MG63 (cell line): ENCODE measurements at regions not wholly inside any gene's neighbourhood (a gene's known extent, or its start where the extent isn't known, plus 50 kb on each side); places are given as distances from the start of the nearest gene placed in this dataset.
"Not testable (repeated sequence)": the region's sequence is repeated elsewhere in the genome, so short reads cannot be mapped to it uniquely, and the experiment has no call there.

Experiments
- DNase-seq: peaks from one replicate; pipeline ENCODE4 v3.0.0-alpha.2; 2020
- H3K27me3 ChIP-seq: fragments of 250-450 bp; sonication (Bioruptor Pico); 2 replicates; pipeline ENCODE4 v1.5.1; 2020; ENCODE audit warnings: mild to moderate bottlenecking, moderate library complexity
- H3K36me3 ChIP-seq: fragments of 250-450 bp; sonication (Bioruptor Pico); 2 replicates; pipeline ENCODE4 v1.5.1; 2020; ENCODE audit warnings: mild to moderate bottlenecking, moderate library complexity
- H3K4me3 ChIP-seq: fragments of 250-450 bp; sonication (Bioruptor Pico); 2 replicates; pipeline ENCODE4 v1.5.1; 2020; ENCODE audit warnings: mild to moderate bottlenecking, moderate library complexity
- H3K9me3 ChIP-seq: fragments of 250-450 bp; sonication (Bioruptor Pico); 2 replicates; pipeline ENCODE4 v1.5.1; 2020; ENCODE audit warnings: mild to moderate bottlenecking, moderate library complexity

DNA sequence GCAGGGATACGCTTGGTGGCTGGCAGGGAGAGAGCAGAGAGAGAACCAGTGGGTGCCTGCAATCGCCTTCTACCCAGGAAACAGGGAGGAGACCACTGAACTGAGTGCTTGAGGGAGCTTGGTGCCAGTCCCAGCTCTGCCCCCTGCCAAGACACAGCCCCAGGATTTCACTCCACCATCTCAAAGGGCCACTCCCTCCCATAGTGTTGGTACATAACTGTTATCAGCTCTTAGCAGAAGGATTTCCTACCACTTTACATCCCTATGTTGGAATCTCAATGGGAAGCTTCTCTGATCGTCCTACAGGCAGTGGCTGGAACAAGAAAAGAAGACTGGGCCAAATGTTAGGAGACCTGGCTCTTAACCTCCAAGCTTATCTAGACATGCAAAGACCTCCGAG is 157.4 kb upstream of the FOXN3 start:
- no peaks in the 10 kb centered on the region for H3K36me3 ChIP-seq
- no peaks in the 10 kb centered on the region for H3K27me3 ChIP-seq
- DNase-seq, result no peak
- H3K9me3 ChIP-seq, result no peaks in the 10 kb centered on the region
- H3K4me3 ChIP-seq, result no peak overlapping the region

DNA sequence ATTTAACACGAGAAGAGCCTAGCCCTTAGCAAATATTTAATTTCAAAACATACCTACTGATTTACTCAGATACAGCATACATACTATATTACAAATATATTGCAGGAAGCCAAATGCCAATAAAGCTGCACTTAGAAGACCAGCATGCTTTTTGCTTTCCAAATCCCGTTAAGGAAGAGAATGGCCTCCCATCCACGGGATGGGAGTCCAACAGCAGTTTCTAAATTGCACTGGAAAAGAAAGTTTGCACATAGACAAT is 156.3 kb upstream of the FOXN3 start:
- Histone ChIP-seq H3K4me3 (no peak overlapping the region), H3K27me3 (no peaks in the 10 kb centered on the region)
- no peak for DNase-seq

DNA sequence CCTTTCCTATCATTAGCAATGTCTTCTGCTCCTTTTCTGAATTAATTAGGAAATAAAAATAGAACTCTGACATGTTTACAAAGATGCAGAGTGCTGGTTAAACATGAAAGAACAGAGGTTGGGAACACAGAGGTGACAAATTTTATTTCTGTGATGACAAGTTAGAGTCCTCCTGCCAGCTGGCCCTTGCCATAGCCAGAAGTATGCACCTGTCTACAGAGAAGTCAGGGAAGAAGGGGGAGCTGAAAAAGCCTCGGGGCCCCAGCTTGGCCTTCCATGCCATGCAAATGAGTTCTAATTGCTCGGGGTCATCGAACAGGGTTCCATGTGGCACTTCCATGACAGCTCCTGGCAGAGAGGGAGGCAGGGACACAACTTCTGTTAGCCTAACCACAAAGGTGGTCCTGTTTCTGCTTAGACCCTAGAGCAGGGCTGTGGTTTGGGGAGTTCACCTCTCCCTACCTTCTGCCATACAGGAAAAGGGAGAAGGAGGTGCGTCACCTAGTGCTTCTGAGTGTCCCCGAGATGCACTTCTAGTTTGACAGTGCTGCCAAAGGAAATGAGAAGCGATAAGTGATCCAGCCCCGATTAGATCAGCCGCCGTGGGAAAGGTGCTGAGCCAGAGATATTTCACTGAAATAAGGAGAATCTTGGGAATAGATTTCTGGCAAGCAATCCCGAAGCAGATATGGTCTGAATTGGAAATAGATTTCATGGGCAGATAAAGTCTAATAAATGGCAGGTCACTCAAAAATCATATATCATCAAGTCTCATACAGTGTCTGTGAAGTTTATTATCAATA is 155.8 kb upstream of the FOXN3 start:
- Histone ChIP-seq H3K27me3 (no peaks in the 10 kb centered on the region), H3K4me3 (no peak overlapping the region), H3K36me3 (no peaks in the 10 kb centered on the region), H3K9me3 (no peaks in the 10 kb centered on the region)
- no peak for DNase-seq

More for the DNA sequence above, 156.3 kb upstream of the FOXN3 start:
- H3K9me3 ChIP-seq, result no peaks in the 10 kb centered on the region
- no peaks in the 10 kb centered on the region for H3K36me3 ChIP-seq

- Histone ChIP-seq H3K9me3 (no peaks in the 10 kb centered on the region), H3K4me3 (no peak overlapping the region), H3K36me3 (no peaks in the 10 kb centered on the region), H3K27me3 (no peaks in the 10 kb centered on the region)
- no peak for DNase-seq
These were observed 154.5 kb upstream of the FOXN3 start for GRCh38 chr14:89571491-89571890.

- DNase-seq, result no peak
- no peaks in the 10 kb centered on the region for H3K27me3 ChIP-seq
- H3K9me3 ChIP-seq, result no peaks in the 10 kb centered on the region
- no peaks in the 10 kb centered on the region for H3K36me3 ChIP-seq
- no peak overlapping the region for H3K4me3 ChIP-seq
These were observed 149.8 kb upstream of the FOXN3 start for GRCh38 chr14:89566644-89567415.

GRCh38 chr14:89566180-89566579 is 149.1 kb upstream of the FOXN3 start:
- Histone ChIP-seq H3K36me3 (no peaks in the 10 kb centered on the region), H3K4me3 (no peak overlapping the region), H3K9me3 (no peaks in the 10 kb centered on the region), H3K27me3 (no peaks in the 10 kb centered on the region)
- DNase-seq, result no peak

GRCh38 chr14:89565607-89566006 is 148.6 kb upstream of the FOXN3 start:
- Histone ChIP-seq H3K9me3 (no peaks in the 10 kb centered on the region), H3K4me3 (no peak overlapping the region), H3K36me3 (no peaks in the 10 kb centered on the region), H3K27me3 (no peaks in the 10 kb centered on the region)
- no peak for DNase-seq

GRCh38 chr14:89564989-89565388 is 148.0 kb upstream of the FOXN3 start:
- Histone ChIP-seq H3K36me3 (no peaks in the 10 kb centered on the region), H3K27me3 (no peaks in the 10 kb centered on the region)

GRCh38 chr14:89564286-89564957 is 147.4 kb upstream of the FOXN3 start:
- DNase-seq, result no peak

More at GRCh38 chr14:89564989-89565388, 148.0 kb upstream of the FOXN3 start:
- H3K4me3 ChIP-seq, result no peak overlapping the region
- no peak for DNase-seq
- H3K9me3 ChIP-seq, result no peaks in the 10 kb centered on the region

GRCh38 chr14:89563471-89563870 is 146.4 kb upstream of the FOXN3 start:
- no peak for DNase-seq
- H3K27me3 ChIP-seq, result no peaks in the 10 kb centered on the region
- H3K36me3 ChIP-seq, result no peaks in the 10 kb centered on the region
- H3K4me3 ChIP-seq, result no peak overlapping the region
- H3K9me3 ChIP-seq, result no peaks in the 10 kb centered on the region

More at GRCh38 chr14:89564286-89564957, 147.4 kb upstream of the FOXN3 start:
- Histone ChIP-seq H3K9me3 (no peaks in the 10 kb centered on the region), H3K27me3 (no peaks in the 10 kb centered on the region), H3K36me3 (no peaks in the 10 kb centered on the region), H3K4me3 (no peak overlapping the region)

DNA sequence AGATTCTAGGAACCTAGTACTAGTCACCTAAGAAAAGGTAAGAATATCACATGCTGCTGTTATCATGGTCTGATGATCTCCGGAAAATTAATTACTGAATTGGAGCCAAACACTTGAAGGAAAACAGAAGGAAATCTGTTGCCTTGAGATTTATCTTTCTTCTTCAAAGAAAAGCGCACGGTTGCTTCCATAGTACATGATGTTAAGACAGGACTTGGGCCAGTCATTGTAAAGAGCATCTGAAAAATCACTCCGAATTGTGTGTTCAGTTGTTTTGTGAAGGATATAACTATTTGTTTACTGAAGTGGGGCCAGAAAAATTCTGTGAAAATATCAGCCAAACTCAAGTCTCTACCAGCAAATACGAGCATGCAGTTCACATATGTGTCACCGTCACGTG is 134.9 kb upstream of the FOXN3 start:
- no peaks in the 10 kb centered on the region for H3K27me3 ChIP-seq
- H3K4me3 ChIP-seq, result no peak overlapping the region
- H3K36me3 ChIP-seq, result no peaks in the 10 kb centered on the region
- no peak for DNase-seq
- H3K9me3 ChIP-seq, result no peaks in the 10 kb centered on the region

DNA sequence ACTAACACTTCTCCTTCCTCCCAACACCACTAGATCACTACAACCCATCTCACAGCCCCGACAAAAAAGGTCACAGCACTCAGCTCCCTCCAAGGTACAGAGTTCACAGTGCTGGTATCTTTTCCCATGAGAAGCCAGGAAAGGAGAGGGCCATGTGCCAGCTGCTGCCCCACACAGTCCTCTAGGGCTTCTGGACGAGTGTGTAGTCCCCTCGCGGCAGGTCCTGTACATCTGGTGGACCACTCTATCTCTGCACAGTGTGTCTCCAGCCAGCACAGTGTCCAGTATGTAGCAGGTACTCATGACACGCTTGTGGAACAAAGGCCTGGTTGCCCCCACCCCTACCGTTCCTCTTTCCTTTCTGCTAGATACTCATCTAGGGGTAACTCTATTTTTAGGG is 134.4 kb upstream of the FOXN3 start:
- no peaks in the 10 kb centered on the region for H3K27me3 ChIP-seq
- H3K36me3 ChIP-seq, result no peaks in the 10 kb centered on the region
- H3K9me3 ChIP-seq, result no peaks in the 10 kb centered on the region
- DNase-seq, result no peak
- H3K4me3 ChIP-seq, result no peak overlapping the region

DNA sequence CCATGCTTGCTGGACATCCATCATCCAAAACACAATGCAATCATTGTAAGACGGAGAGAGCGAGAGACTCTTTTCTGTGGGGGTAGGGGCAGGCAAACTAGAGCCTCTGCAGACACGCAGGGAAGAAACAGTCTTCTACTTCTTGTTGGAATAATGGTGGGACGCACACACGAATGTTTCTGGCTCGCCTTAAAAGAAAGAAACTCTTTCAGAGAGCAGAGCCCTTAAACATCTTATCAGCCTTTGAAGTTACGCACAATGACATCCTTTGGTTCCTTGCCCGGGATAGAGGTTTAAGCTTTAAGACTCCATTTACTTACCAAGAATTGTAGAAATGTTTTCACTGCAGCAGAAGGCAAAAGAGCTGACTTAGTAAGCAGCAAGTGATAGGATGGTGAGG is 133.8 kb upstream of the FOXN3 start:
- no peaks in the 10 kb centered on the region for H3K9me3 ChIP-seq
- H3K27me3 ChIP-seq, result no peaks in the 10 kb centered on the region
- no peaks in the 10 kb centered on the region for H3K36me3 ChIP-seq
- no peak overlapping the region for H3K4me3 ChIP-seq
- DNase-seq, result no peak

- Histone ChIP-seq H3K9me3 (no peaks in the 10 kb centered on the region), H3K27me3 (no peaks in the 10 kb centered on the region), H3K36me3 (no peaks in the 10 kb centered on the region), H3K4me3 (no peak overlapping the region)
- no peak for DNase-seq
These were observed 132.5 kb upstream of the FOXN3 start for GRCh38 chr14:89549381-89550125.

- H3K36me3 ChIP-seq, H3K4me3 ChIP-seq, DNase-seq, H3K9me3 ChIP-seq, H3K27me3 ChIP-seq: not testable (repeated sequence)
These were observed 130.0 kb upstream of the FOXN3 start for GRCh38 chr14:89547047-89547446.

- no peak overlapping the region for H3K4me3 ChIP-seq
- H3K36me3 ChIP-seq, result no peaks in the 10 kb centered on the region
- H3K9me3 ChIP-seq, result no peaks in the 10 kb centered on the region
- no peaks in the 10 kb centered on the region for H3K27me3 ChIP-seq
- no peak for DNase-seq
These were observed 127.7 kb upstream of the FOXN3 start for GRCh38 chr14:89544636-89545301.

GRCh38 chr14:89543425-89543790 is 126.4 kb upstream of the FOXN3 start:
- H3K36me3 ChIP-seq, result no peaks in the 10 kb centered on the region
- H3K9me3 ChIP-seq, result no peaks in the 10 kb centered on the region
- DNase-seq, result no peak
- no peaks in the 10 kb centered on the region for H3K27me3 ChIP-seq
- no peak overlapping the region for H3K4me3 ChIP-seq
